GM12878 (cell line): ENCODE measurements at regions not wholly inside any gene's neighbourhood (a gene's known extent, or its start where the extent isn't known, plus 50 kb on each side); places are given as distances from the start of the nearest gene placed in this dataset.

Experiments
- ATAC-seq: fragments of 200-7000 bp; cut with Tn5 transposase; 3 replicates; pipeline ENCODE4 v1.9.1; 2020; ENCODE audit warnings: mild to moderate bottlenecking, moderate library complexity
- BruUV-seq: library from RNA; stranded (reverse); fragments of 400-500 nt; replicated peaks from 2 replicates; lab custom pipeline; 2021; lab: Mats Ljungman, UMichigan
- CTCF ChIA-PET: fragments of 300-600 bp; sonication (Branson Sonifier 250); formaldehyde crosslinking; extraction: SDS; loops from one replicate; lab custom pipeline; 2021; ENCODE audit warnings: inconsistent platforms; lab: Yijun Ruan, JAX
- POLR2A ChIA-PET: fragments of 350-600 bp; formaldehyde crosslinking; extraction: SDS; loops from one replicate; lab custom pipeline; 2021; ENCODE audit warnings: inconsistent platforms; lab: Charles Lee
- RAD21 ChIA-PET: fragments of 300-600 bp; sonication (Branson Sonifier 250); formaldehyde crosslinking; loops from one replicate; lab custom pipeline; 2023; ENCODE audit warnings: antibody characterized with exemption; ENCODE audit not compliant: unreplicated experiment; lab: Charles Lee
- SMC1A ChIA-PET: fragments of 300-600 bp; sonication (Branson Sonifier 250); formaldehyde crosslinking; loops from one replicate; lab custom pipeline; 2023; ENCODE audit not compliant: unreplicated experiment, uncharacterized antibody; lab: Charles Lee
- DNase-seq: peaks from one replicate; pipeline ENCODE4 v3.0.0-alpha.2; 2011; ENCODE audit warnings: low read depth, low spot score
- FAIRE-seq: peaks from 3 replicates; lab custom pipeline; 2011; peaks lifted over from hg19 to GRCh38; lab: Jason Lieb, UNC
- H2AFZ ChIP-seq: 2 replicates; pipeline ENCODE4 v1.6.0; 2011; ENCODE audit warnings: low read depth, low read length, control low read depth; ENCODE audit not compliant: control insufficient read depth
- H3K27ac ChIP-seq: 2 replicates; pipeline ENCODE4 v1.5.1; 2011; ENCODE audit warnings: control low read depth; ENCODE audit not compliant: control insufficient read depth, insufficient read depth
- H3K27me3 ChIP-seq, 2 experiments: replicated peaks in 1 of 2; 2 replicates each; pipeline versions ENCODE4 v1.6.0 to v1.6.1; 2011; ENCODE audit warnings: low read length in 1 of 2; ENCODE audit not compliant: control insufficient read depth in 2 of 2, insufficient read depth in 2 of 2
- H3K36me3 ChIP-seq, 2 experiments: 2 replicates each; pipeline ENCODE4 v1.5.1; 2011; ENCODE audit warnings: low read length in 1 of 2; ENCODE audit not compliant: control insufficient read depth in 2 of 2, insufficient read depth in 2 of 2
- H3K4me1 ChIP-seq: 2 replicates; pipeline ENCODE4 v1.6.1; 2011; ENCODE audit warnings: mild to moderate bottlenecking, low read length, moderate library complexity, mixed read lengths; ENCODE audit not compliant: control insufficient read depth, insufficient read depth
- H3K4me2 ChIP-seq: 2 replicates; pipeline ENCODE4 v1.6.0; 2011; ENCODE audit warnings: control low read depth; ENCODE audit not compliant: control insufficient read depth, insufficient read depth
- H3K4me3 ChIP-seq: fragments of 200-600 bp; sonication (generic); 2 replicates; pipeline ENCODE4 v1.5.1; 2016
- H3K79me2 ChIP-seq: 2 replicates; pipeline ENCODE4 v1.6.0; 2011; ENCODE audit warnings: low read length; ENCODE audit not compliant: control insufficient read depth, insufficient read depth
- H3K9ac ChIP-seq: 2 replicates; pipeline ENCODE4 v1.8.0; 2011; ENCODE audit warnings: low read length, control low read depth, mixed read lengths; ENCODE audit not compliant: control insufficient read depth, insufficient read depth
- H3K9me3 ChIP-seq: replicated peaks from 3 replicates; pipeline ENCODE4 v1.5.1; 2011; ENCODE audit warnings: mild to moderate bottlenecking, low read length; ENCODE audit not compliant: control insufficient read depth, insufficient read depth
- H4K20me1 ChIP-seq: 2 replicates; pipeline ENCODE4 v1.6.0; 2011; ENCODE audit not compliant: control insufficient read depth, insufficient read depth
- ATF2 ChIP-seq: IDR thresholded peaks from 2 replicates; pipeline ENCODE4 v1.6.1; 2012; ENCODE audit warnings: low read length, inconsistent platforms
- CBFB ChIP-seq: IDR thresholded peaks from 2 replicates; pipeline ENCODE4 v1.6.1; 2016; ENCODE audit warnings: antibody characterized with exemption, low read depth
- CHD2 ChIP-seq: IDR thresholded peaks from 2 replicates; pipeline ENCODE4 v1.6.1; 2011; ENCODE audit warnings: low read depth, low read length, improper control_type of control experiment, borderline replicate concordance
- EP300 ChIP-seq, 2 experiments: fragments of 150-350 bp in 1 of 2; IDR thresholded peaks; 2 replicates each; pipeline ENCODE4 v1.6.1; 2011 to 2012; ENCODE audit warnings: low read depth in 2 of 2, low read length in 2 of 2, borderline replicate concordance in 1 of 2, improper control_type of control experiment in 1 of 2, inconsistent platforms in 1 of 2; ENCODE audit not compliant: control insufficient read depth in 1 of 2
- LARP7 ChIP-seq: fragments of 450-650 bp; IDR thresholded peaks from 2 replicates; pipeline ENCODE4 v1.6.1; 2017; ENCODE audit warnings: mild to moderate bottlenecking
- NFXL1 ChIP-seq: fragments of 450-650 bp; IDR thresholded peaks from 2 replicates; pipeline ENCODE4 v1.6.1; 2017; ENCODE audit warnings: antibody characterized with exemption, mild to moderate bottlenecking, borderline replicate concordance
- POLR2AphosphoS2 ChIP-seq: IDR thresholded peaks from 2 replicates; pipeline ENCODE4 v1.6.1; 2011; ENCODE audit warnings: low read depth, mild to moderate bottlenecking, low read length, improper control_type of control experiment, moderate library complexity
- RB1 ChIP-seq: fragments of 450-650 bp; formaldehyde crosslinking; IDR thresholded peaks from 2 replicates; pipeline ENCODE4 v1.6.1; 2017; ENCODE audit warnings: mild to moderate bottlenecking, borderline replicate concordance
- RELA ChIP-seq: fragments of 450-650 bp; IDR thresholded peaks from 2 replicates; pipeline ENCODE4 v1.8.0; 2014; ENCODE audit warnings: borderline replicate concordance; ENCODE audit not compliant: partially characterized antibody
- SKIL ChIP-seq: fragments of 450-650 bp; IDR thresholded peaks from 2 replicates; pipeline ENCODE4 v1.6.1; 2017; ENCODE audit warnings: mild to moderate bottlenecking, low read depth, inconsistent platforms; ENCODE audit not compliant: poor library complexity, severe bottlenecking
- SP1 ChIP-seq: IDR thresholded peaks from one replicate; pipeline ENCODE4 v1.6.1; 2011; ENCODE audit warnings: low read depth, low read length
- SUPT20H ChIP-seq: IDR thresholded peaks from 2 replicates; pipeline ENCODE4 v1.6.1; 2011; ENCODE audit warnings: low read depth, mild to moderate bottlenecking, low read length, moderate library complexity, borderline replicate concordance; ENCODE audit not compliant: control insufficient read depth
- WRNIP1 ChIP-seq: IDR thresholded peaks from 2 replicates; pipeline ENCODE4 v1.6.1; 2011; ENCODE audit warnings: low read depth, low read length, improper control_type of control experiment, borderline replicate concordance
- ZNF384 ChIP-seq: IDR thresholded peaks from 2 replicates; pipeline ENCODE4 v1.6.1; 2012; ENCODE audit warnings: low read depth, mild to moderate bottlenecking, low read length, improper control_type of control experiment, borderline replicate concordance
- WGBS: methylation state at CpG from one replicate; pipeline ENCODE4 v1.1.6; 2016; ENCODE audit warnings: low lambda C conversion rate; ENCODE audit not compliant: insufficient replicate concordance, insufficient coverage; ENCODE audit errors: missing lambda C conversion rate; 5-methylcytosine and 5-hydroxymethylcytosine counted together
- in situ Hi-C: fragments of 300-500 bp; cut with MboI; formaldehyde crosslinking; loops from 9 replicates; pipeline ENCODE4 v1.14.3; 2018; ENCODE audit warnings: mixed read lengths
- intact Hi-C: fragments of 100-400 bp; cut with micrococcal nuclease; formaldehyde crosslinking; loops from one replicate; pipeline ENCODE4 v1.14.2; 2022; ENCODE audit not compliant: unreplicated experiment

- ATAC-seq (no peak), DNase-seq (no peak), FAIRE-seq (no peak)
- no peaks in the 10 kb centered on the region for H3K4me1 ChIP-seq
- ChIA-PET SMC1A (no interaction called here), RAD21 (no interaction called here), POLR2A (no interaction called here), CTCF (no interaction called here)
- no peak overlapping the region for H3K27ac ChIP-seq
- H3K9ac ChIP-seq = no peak overlapping the region
- BruUV-seq = no TSS peak
- TF ChIP-seq ATF2 (no peak), CBFB (no peak), NFXL1 (no peak)
- intact Hi-C loops = no loop called here
- no peak overlapping the region for H3K4me2 ChIP-seq
- WGBS = 49% methylated on average over 14 of the region's 17 CpGs
- H3K9me3 ChIP-seq = no peaks in the 10 kb centered on the region
- in situ Hi-C loops = no loop called here
- no peaks in the 10 kb centered on the region for H3K27me3 ChIP-seq
- no peak overlapping the region for H3K4me3 ChIP-seq
- no peaks in the 10 kb centered on the region for H3K36me3 ChIP-seq
- H3K79me2 ChIP-seq = no peaks in the 10 kb centered on the region
- no peak overlapping the region for H2AFZ ChIP-seq
- H4K20me1 ChIP-seq = no peaks in the 10 kb centered on the region
These were observed 555.0 kb upstream of the ADGRL4 start for GRCh38 chr1:79561521-79561978.

GRCh38 chr1:79556189-79556588 is 549.7 kb upstream of the ADGRL4 start:
- no TSS peak for BruUV-seq
- FAIRE-seq = no peak
- in situ Hi-C loops = no loop called here
- TF ChIP-seq SP1 = no peak
- TF ChIP-seq WRNIP1 = no peak
- no peak for TF ChIP-seq RB1
- TF ChIP-seq RELA = no peak
- no peak for TF ChIP-seq EP300 (IDR thresholded peaks at IDR 0.05; ENCODE audit: borderline replicate concordance in 1 of 2, control insufficient read depth in 1 of 2, low read depth in 2 of 2, low read length in 2 of 2)
- no peak for TF ChIP-seq ZNF384
- no peak for TF ChIP-seq POLR2AphosphoS2
- no peak for TF ChIP-seq LARP7
- TF ChIP-seq CBFB = no peak
- TF ChIP-seq CHD2 = no peak
- TF ChIP-seq SUPT20H = no peak
- no peak for TF ChIP-seq SKIL

More at GRCh38 chr1:79556189-79556588, 549.7 kb upstream of the ADGRL4 start:
- no peaks in the 10 kb centered on the region for H3K79me2 ChIP-seq
- no peaks in the 10 kb centered on the region for H3K27me3 ChIP-seq
- no peaks in the 10 kb centered on the region for H3K9me3 ChIP-seq
- ATAC-seq (no peak), DNase-seq (no peak)
- POLR2A ChIA-PET = no interaction called here
- intact Hi-C loops = no loop called here
- H3K4me2 ChIP-seq = no peak overlapping the region
- H3K36me3 ChIP-seq = no peaks in the 10 kb centered on the region
- RAD21 ChIA-PET = no interaction called here
- CTCF ChIA-PET = no interaction called here
- no peaks in the 10 kb centered on the region for H3K4me1 ChIP-seq
- H3K27ac ChIP-seq = no peak overlapping the region
- SMC1A ChIA-PET = no interaction called here
- no peaks in the 10 kb centered on the region for H4K20me1 ChIP-seq
- H3K9ac ChIP-seq = no peak overlapping the region
- no peak overlapping the region for H2AFZ ChIP-seq
- no peak overlapping the region for H3K4me3 ChIP-seq
